ENCODE measurements at regions not wholly inside any gene's neighbourhood (a gene's known extent, or its start where the extent isn't known, plus 50 kb on each side); places are given as distances from the start of the nearest gene placed in this dataset.

- H3K27ac ChIP-seq = no peak overlapping the region
- H3K9me3 ChIP-seq (ENCODE audit: severe bottlenecking) = no peaks in the 10 kb centered on the region
- no peaks in the 10 kb centered on the region for H3K36me3 ChIP-seq
- no peak overlapping the region for H3K4me3 ChIP-seq (ENCODE audit: low read depth, low read length)
- H3K27me3 ChIP-seq (ENCODE audit: insufficient read depth, low read depth, severe bottlenecking) = no peaks in the 10 kb centered on the region
- TF ChIP-seq CTCF (IDR thresholded peaks at IDR 0.05; ENCODE audit: low read depth, low read length) = no peak
- DNase-seq = no peak
Observed at GRCh38 chr13:64866331-64866730, 2363.8 kb downstream of the PCDH9 start.

GRCh38 chr13:64855506-64855905 is 2374.6 kb downstream of the PCDH9 start:
- Histone ChIP-seq H3K36me3 (no peaks in the 10 kb centered on the region), H3K4me3 (ENCODE audit: low read depth, low read length) (no peak overlapping the region), H3K27ac (no peak overlapping the region), H3K27me3 (ENCODE audit: insufficient read depth, low read depth, severe bottlenecking) (no peaks in the 10 kb centered on the region), H3K9me3 (ENCODE audit: severe bottlenecking) (no peaks in the 10 kb centered on the region)
- TF ChIP-seq CTCF (IDR thresholded peaks at IDR 0.05; ENCODE audit: low read depth, low read length) = no peak
- no peak for DNase-seq

GRCh38 chr13:64850017-64850416 is 2380.1 kb downstream of the PCDH9 start:
- Histone ChIP-seq H3K27ac (no peak overlapping the region), H3K36me3 (no peaks in the 10 kb centered on the region), H3K9me3 (ENCODE audit: severe bottlenecking) (no peaks in the 10 kb centered on the region), H3K27me3 (ENCODE audit: insufficient read depth, low read depth, severe bottlenecking) (no peaks in the 10 kb centered on the region), H3K4me3 (ENCODE audit: low read depth, low read length) (no peak overlapping the region)
- no peak for TF ChIP-seq CTCF (IDR thresholded peaks at IDR 0.05; ENCODE audit: low read depth, low read length)
- DNase-seq = no peak

GRCh38 chr13:64849196-64849595 is 2380.9 kb downstream of the PCDH9 start:
- no peaks in the 10 kb centered on the region for H3K27me3 ChIP-seq (ENCODE audit: insufficient read depth, low read depth, severe bottlenecking)
- no peak for DNase-seq
- no peaks in the 10 kb centered on the region for H3K36me3 ChIP-seq
- H3K4me3 ChIP-seq (ENCODE audit: low read depth, low read length) = no peak overlapping the region
- no peak overlapping the region for H3K27ac ChIP-seq
- no peak for TF ChIP-seq CTCF (IDR thresholded peaks at IDR 0.05; ENCODE audit: low read depth, low read length)
- H3K9me3 ChIP-seq (ENCODE audit: severe bottlenecking) = no peaks in the 10 kb centered on the region

GRCh38 chr13:64847767-64848166 is 2382.4 kb downstream of the PCDH9 start:
- no peak overlapping the region for H3K27ac ChIP-seq
- no peaks in the 10 kb centered on the region for H3K27me3 ChIP-seq (ENCODE audit: insufficient read depth, low read depth, severe bottlenecking)
- DNase-seq = no peak
- no peaks in the 10 kb centered on the region for H3K9me3 ChIP-seq (ENCODE audit: severe bottlenecking)
- TF ChIP-seq CTCF (IDR thresholded peaks at IDR 0.05; ENCODE audit: low read depth, low read length) = no peak
- H3K4me3 ChIP-seq (ENCODE audit: low read depth, low read length) = no peak overlapping the region
- H3K36me3 ChIP-seq = no peaks in the 10 kb centered on the region

- Histone ChIP-seq H3K36me3 (no peaks in the 10 kb centered on the region), H3K27me3 (ENCODE audit: insufficient read depth, low read depth, severe bottlenecking) (no peaks in the 10 kb centered on the region), H3K27ac (no peak overlapping the region), H3K9me3 (ENCODE audit: severe bottlenecking) (no peaks in the 10 kb centered on the region), H3K4me3 (ENCODE audit: low read depth, low read length) (no peak overlapping the region)
- TF ChIP-seq CTCF (IDR thresholded peaks at IDR 0.05; ENCODE audit: low read depth, low read length) = no peak
- DNase-seq = no peak
Observed at GRCh38 chr13:64845110-64845509, 2385.0 kb downstream of the PCDH9 start.
